HCT116 (cell line): ENCODE measurements at regions not wholly inside any gene's neighbourhood (a gene's known extent, or its start where the extent isn't known, plus 50 kb on each side); places are given as distances from the start of the nearest gene placed in this dataset.

ENCODE experiments used
- ATAC-seq: fragments of 200-7000 bp; cut with Tn5 transposase; 2 replicates; pipeline ENCODE4 v1.9.1; 2020; ENCODE audit warnings: mild to moderate bottlenecking, moderate library complexity
- BruUV-seq: library from RNA; stranded (reverse); fragments of 400-500 nt; replicated peaks from 2 replicates; lab custom pipeline; 2021; lab: Mats Ljungman, UMichigan
- CTCF ChIA-PET: fragments of 300-600 bp; sonication (Branson Sonifier 250); formaldehyde crosslinking; loops from one replicate; lab custom pipeline; 2021; ENCODE audit warnings: antibody characterized with exemption; lab: Charles Lee
- POLR2A ChIA-PET: fragments of 300-600, 350-600 bp; sonication (Branson Sonifier 250); formaldehyde crosslinking; loops from one replicate; lab custom pipeline; 2021; ENCODE audit warnings: antibody characterized with exemption; lab: Charles Lee
- RAD21 ChIA-PET, 2 experiments: fragments of 300-600 bp; sonication (Branson Sonifier 250); formaldehyde crosslinking; loops; one replicate each; lab custom pipeline; 2023; ENCODE audit warnings: low total read pairs in 2 of 2; ENCODE audit not compliant: uncharacterized antibody in 2 of 2, unreplicated experiment in 2 of 2, low non-redundant PET in 1 of 2; lab: Charles Lee
- DNase-seq: peaks from one replicate; pipeline ENCODE4 v3.0.0-alpha.2; 2010; ENCODE audit warnings: low read depth, low spot score
- H2AFZ ChIP-seq: fragments of 200-600 bp; shearing (Covaris generic), sonication (generic); 2 replicates; pipeline ENCODE4 v1.6.1; 2017; ENCODE audit warnings: low read depth, mixed run types, mixed read lengths, antibody characterized with exemption, low read length; ENCODE audit not compliant: poor library complexity, severe bottlenecking
- H3K27ac ChIP-seq: 2 replicates; pipeline ENCODE4 v1.5.1; 2012; ENCODE audit warnings: low read depth, low read length
- H3K27me3 ChIP-seq: fragments of 200-600 bp; sonication (generic); 2 replicates; pipeline ENCODE4 v1.6.1; 2016; ENCODE audit warnings: mixed run types, low read length, mixed read lengths; ENCODE audit not compliant: insufficient read depth
- H3K36me3 ChIP-seq, 2 experiments: fragments of 200-500 bp in 1 of 2; fragments of 200-600 bp in 1 of 2; sonication (Bioruptor generic) in 1 of 2; sonication (generic) in 1 of 2; 2 replicates each; pipeline versions ENCODE4 v1.5.1 to v1.6.1; 2014 to 2016; ENCODE audit warnings: low read length in 2 of 2, inconsistent platforms in 1 of 2, mixed read lengths in 1 of 2, mixed run types in 1 of 2; ENCODE audit not compliant: insufficient read depth in 2 of 2, control insufficient read depth in 1 of 2
- H3K4me1 ChIP-seq, 2 experiments: fragments of 200-600 bp in 1 of 2; sonication (generic) in 1 of 2; 2 replicates each; pipeline versions ENCODE4 v1.5.1 to v1.6.1; 2012 to 2017; ENCODE audit warnings: low read length in 2 of 2, inconsistent platforms in 1 of 2, mild to moderate bottlenecking in 1 of 2, mixed read lengths in 1 of 2, mixed run types in 1 of 2, moderate library complexity in 1 of 2; ENCODE audit not compliant: insufficient read depth in 2 of 2, control insufficient read depth in 1 of 2
- H3K4me2 ChIP-seq: fragments of 200-600 bp; sonication (generic); 2 replicates; pipeline ENCODE4 v1.6.1; 2017; ENCODE audit warnings: mixed run types, low read length, mixed read lengths
- H3K4me3 ChIP-seq, 2 experiments: fragments of 200-600 bp in 1 of 2; sonication (generic) in 1 of 2; replicated peaks in 1 of 2; 2 replicates each; pipeline ENCODE4 v1.5.1; 2011 to 2016; ENCODE audit warnings: low read length in 2 of 2, control low read depth in 1 of 2, low read depth in 1 of 2, mild to moderate bottlenecking in 1 of 2, mixed read lengths in 1 of 2, mixed run types in 1 of 2
- H3K79me2 ChIP-seq: fragments of 200-600 bp; sonication (generic); 2 replicates; pipeline ENCODE4 v1.6.1; 2017; ENCODE audit warnings: mild to moderate bottlenecking, mixed run types, low read length, moderate library complexity, mixed read lengths; ENCODE audit not compliant: insufficient read depth
- H3K9ac ChIP-seq: fragments of 200-600 bp; sonication (generic); 2 replicates; pipeline ENCODE4 v1.6.1; 2016; ENCODE audit warnings: low read length, mixed read lengths
- H3K9me2 ChIP-seq: fragments of 200-600 bp; sonication (generic), shearing (Covaris generic); 2 replicates; pipeline ENCODE4 v1.6.1; 2017; ENCODE audit warnings: mixed run types, mild to moderate bottlenecking, moderate library complexity; ENCODE audit not compliant: insufficient read depth
- H3K9me3 ChIP-seq, 2 experiments: fragments of 200-500 bp in 1 of 2; fragments of 200-600 bp in 1 of 2; sonication (Bioruptor generic) in 1 of 2; sonication (generic) in 1 of 2; 2 replicates each; pipeline ENCODE4 v1.6.1; 2014 to 2017; ENCODE audit warnings: low read length in 2 of 2, mixed read lengths in 2 of 2, inconsistent platforms in 1 of 2, low read depth in 1 of 2, mild to moderate bottlenecking in 1 of 2, mixed run types in 1 of 2, moderate library complexity in 1 of 2; ENCODE audit not compliant: control insufficient read depth in 1 of 2, insufficient read depth in 1 of 2
- H4K20me1 ChIP-seq: fragments of 200-600 bp; sonication (generic), shearing (Covaris generic); 2 replicates; pipeline ENCODE4 v1.6.1; 2017; ENCODE audit warnings: mixed run types, mild to moderate bottlenecking, moderate library complexity; ENCODE audit not compliant: insufficient read depth
- ATF3 ChIP-seq: IDR thresholded peaks from 2 replicates; pipeline ENCODE4 v1.6.1; 2012
- CBX3 ChIP-seq: IDR thresholded peaks from 2 replicates; pipeline ENCODE4 v1.6.1; 2012; ENCODE audit warnings: low read depth
- CEBPB ChIP-seq: IDR thresholded peaks from 2 replicates; pipeline ENCODE4 v1.6.1; 2012; ENCODE audit warnings: low read depth
- EGR1 ChIP-seq: IDR thresholded peaks from 2 replicates; pipeline ENCODE4 v1.6.1; 2012; ENCODE audit warnings: low read depth
- EZH2 ChIP-seq: fragments of 200-600 bp; sonication (generic); IDR thresholded peaks from 2 replicates; pipeline ENCODE4 v1.6.1; 2017; ENCODE audit warnings: antibody characterized with exemption, mixed run types
- JUND ChIP-seq: IDR thresholded peaks from 2 replicates; pipeline ENCODE4 v1.6.1; 2012
- MAX ChIP-seq: IDR thresholded peaks from 2 replicates; pipeline ENCODE4 v1.6.1; 2012
- POLR2A ChIP-seq: IDR thresholded peaks from 2 replicates; pipeline ENCODE4 v1.7.0; 2011; ENCODE audit warnings: borderline replicate concordance; ENCODE audit not compliant: insufficient read depth, insufficient read length; ENCODE audit errors: extremely low read depth
- POLR2AphosphoS5 ChIP-seq: IDR thresholded peaks from 2 replicates; pipeline ENCODE4 v1.6.1; 2011; ENCODE audit warnings: mild to moderate bottlenecking, low read depth, low read length, moderate library complexity
- RAD21 ChIP-seq: IDR thresholded peaks from 2 replicates; pipeline ENCODE4 v1.6.1; 2012; ENCODE audit warnings: low read depth, mild to moderate bottlenecking
- SIN3A ChIP-seq: IDR thresholded peaks from 2 replicates; pipeline ENCODE4 v1.6.1; 2012; ENCODE audit warnings: low read depth
- SRF ChIP-seq: IDR thresholded peaks from 2 replicates; pipeline ENCODE4 v1.6.1; 2012; ENCODE audit warnings: low read depth
- ZFX ChIP-seq: fragments of 450-650 bp; IDR thresholded peaks from 2 replicates; pipeline ENCODE4 v1.6.1; 2017
- intact Hi-C: fragments of 100-400 bp; cut with micrococcal nuclease; formaldehyde crosslinking; loops from 2 replicates; pipeline ENCODE4 v1.10.0; 2022
- TF ChIP-seq, protein P1 (sequence below), 3 experiments: fragments of 200-600 bp in 1 of 3; sonication (generic) in 1 of 3; IDR thresholded peaks in 2 of 3; conservative IDR thresholded peaks in 1 of 3; 2 replicates each; pipeline ENCODE4 v1.5.1; 2012 to 2017; ENCODE audit warnings: low read depth in 2 of 3, low read length in 2 of 3, antibody characterized with exemption in 1 of 3, borderline replicate concordance in 1 of 3, control low read depth in 1 of 3, mild to moderate bottlenecking in 1 of 3, mixed read lengths in 1 of 3, mixed run types in 1 of 3, moderate library complexity in 1 of 3; ENCODE audit not compliant: insufficient read depth in 1 of 3
- TF ChIP-seq, protein P2 (sequence below): IDR thresholded peaks from 2 replicates; pipeline ENCODE4 v1.6.1; 2011; ENCODE audit warnings: mild to moderate bottlenecking, low read length, moderate library complexity; ENCODE audit not compliant: insufficient replicate concordance; ENCODE audit errors: extremely low read depth

GRCh38 chr1:220438741-220439140 is 89.2 kb upstream of the MARK1 start:
- ChIA-PET CTCF (no interaction called here), POLR2A (no interaction called here), RAD21 (no interaction called here)
- Histone ChIP-seq H3K36me3 (no peaks in the 10 kb centered on the region), H3K4me2 (no peak overlapping the region), H3K9me2 (no peaks in the 10 kb centered on the region), H3K27ac (no peak overlapping the region), H3K9me3 (no peaks in the 10 kb centered on the region), H3K27me3 (no peaks in the 10 kb centered on the region), H3K79me2 (no peaks in the 10 kb centered on the region), H3K9ac (no peak overlapping the region), H3K4me1 (no peaks in the 10 kb centered on the region), H3K4me3 (no peak overlapping the region), H4K20me1 (no peaks in the 10 kb centered on the region), H2AFZ (no peak overlapping the region)
- intact Hi-C loops: no loop called here
- no peak for ATAC-seq
- no peak for DNase-seq
- BruUV-seq: no TSS peak
- no peak for TF ChIP-seq POLR2AphosphoS5
- no peak for TF ChIP-seq EGR1
- TF ChIP-seq RAD21: no peak
- no peak for TF ChIP-seq SIN3A
- TF ChIP-seq CBX3: no peak
- TF ChIP-seq SRF: no peak
- TF ChIP-seq, protein P1, sequence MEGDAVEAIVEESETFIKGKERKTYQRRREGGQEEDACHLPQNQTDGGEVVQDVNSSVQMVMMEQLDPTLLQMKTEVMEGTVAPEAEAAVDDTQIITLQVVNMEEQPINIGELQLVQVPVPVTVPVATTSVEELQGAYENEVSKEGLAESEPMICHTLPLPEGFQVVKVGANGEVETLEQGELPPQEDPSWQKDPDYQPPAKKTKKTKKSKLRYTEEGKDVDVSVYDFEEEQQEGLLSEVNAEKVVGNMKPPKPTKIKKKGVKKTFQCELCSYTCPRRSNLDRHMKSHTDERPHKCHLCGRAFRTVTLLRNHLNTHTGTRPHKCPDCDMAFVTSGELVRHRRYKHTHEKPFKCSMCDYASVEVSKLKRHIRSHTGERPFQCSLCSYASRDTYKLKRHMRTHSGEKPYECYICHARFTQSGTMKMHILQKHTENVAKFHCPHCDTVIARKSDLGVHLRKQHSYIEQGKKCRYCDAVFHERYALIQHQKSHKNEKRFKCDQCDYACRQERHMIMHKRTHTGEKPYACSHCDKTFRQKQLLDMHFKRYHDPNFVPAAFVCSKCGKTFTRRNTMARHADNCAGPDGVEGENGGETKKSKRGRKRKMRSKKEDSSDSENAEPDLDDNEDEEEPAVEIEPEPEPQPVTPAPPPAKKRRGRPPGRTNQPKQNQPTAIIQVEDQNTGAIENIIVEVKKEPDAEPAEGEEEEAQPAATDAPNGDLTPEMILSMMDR (IDR thresholded peaks at IDR 0.05 in 2 of 3, conservative IDR thresholded peaks at IDR 0.05 in 1 of 3; ENCODE audit: borderline replicate concordance in 1 of 3, insufficient read depth in 1 of 3, low read depth in 2 of 3, low read length in 2 of 3): no peak
- no peak for TF ChIP-seq CEBPB
- TF ChIP-seq POLR2A: no peak
- TF ChIP-seq EZH2: no peak
- TF ChIP-seq MAX: no peak
- no peak for TF ChIP-seq JUND
- no peak for TF ChIP-seq ZFX
- TF ChIP-seq, protein P2, sequence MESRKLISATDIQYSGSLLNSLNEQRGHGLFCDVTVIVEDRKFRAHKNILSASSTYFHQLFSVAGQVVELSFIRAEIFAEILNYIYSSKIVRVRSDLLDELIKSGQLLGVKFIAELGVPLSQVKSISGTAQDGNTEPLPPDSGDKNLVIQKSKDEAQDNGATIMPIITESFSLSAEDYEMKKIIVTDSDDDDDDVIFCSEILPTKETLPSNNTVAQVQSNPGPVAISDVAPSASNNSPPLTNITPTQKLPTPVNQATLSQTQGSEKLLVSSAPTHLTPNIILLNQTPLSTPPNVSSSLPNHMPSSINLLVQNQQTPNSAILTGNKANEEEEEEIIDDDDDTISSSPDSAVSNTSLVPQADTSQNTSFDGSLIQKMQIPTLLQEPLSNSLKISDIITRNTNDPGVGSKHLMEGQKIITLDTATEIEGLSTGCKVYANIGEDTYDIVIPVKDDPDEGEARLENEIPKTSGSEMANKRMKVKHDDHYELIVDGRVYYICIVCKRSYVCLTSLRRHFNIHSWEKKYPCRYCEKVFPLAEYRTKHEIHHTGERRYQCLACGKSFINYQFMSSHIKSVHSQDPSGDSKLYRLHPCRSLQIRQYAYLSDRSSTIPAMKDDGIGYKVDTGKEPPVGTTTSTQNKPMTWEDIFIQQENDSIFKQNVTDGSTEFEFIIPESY: no peak
- no peak for TF ChIP-seq ATF3
